Thyroid gland (tissue), 4 donors: ENCODE measurements at regions not wholly inside any gene's neighbourhood (a gene's known extent, or its start where the extent isn't known, plus 50 kb on each side); places are given as distances from the start of the nearest gene placed in this dataset.

Experiments used
- DNase-seq, 2 donors: peaks; one replicate each; pipeline ENCODE4 v3.0.0-alpha.2; 2019
- H3K27ac ChIP-seq, 3 donors: fragments of 200-600 bp; sonication (generic); 1 replicate in 2 of 3; 2 replicates in 1 of 3; pipeline ENCODE4 v1.5.1; 2016 to 2019; ENCODE audit warnings: mild to moderate bottlenecking in 1 of 3, moderate library complexity in 1 of 3
- H3K27me3 ChIP-seq: fragments of 200-600 bp; sonication (generic); one replicate; pipeline ENCODE4 v1.5.1; 2019
- H3K36me3 ChIP-seq, 2 donors: fragments of 200-600 bp; sonication (generic); one replicate each; pipeline ENCODE4 v1.5.1; 2016 to 2019
- H3K4me1 ChIP-seq, 2 donors: fragments of 200-600 bp; sonication (generic); one replicate each; pipeline ENCODE4 v1.5.1; 2017 to 2019
- H3K4me3 ChIP-seq, 3 donors: fragments of 200-600 bp; sonication (generic); replicated peaks in 1 of 3; 1 replicate in 2 of 3; 2 replicates in 1 of 3; pipeline ENCODE4 v1.5.1; 2016; ENCODE audit warnings: mild to moderate bottlenecking in 1 of 3
- H3K9me3 ChIP-seq: fragments of 200-600 bp; sonication (generic); one replicate; pipeline ENCODE4 v1.5.1; 2017
- CTCF ChIP-seq, 6 experiments: fragments of 200-600 bp in 3 of 6; fragments of 450-650 bp in 3 of 6; sonication (generic) in 3 of 6; IDR thresholded peaks; one replicate each; pipeline ENCODE4 v1.5.1; 2016 to 2019; ENCODE audit warnings: antibody characterized with exemption in 6 of 6, mild to moderate bottlenecking in 2 of 6, inconsistent platforms in 1 of 6, moderate library complexity in 1 of 6
- POLR2A ChIP-seq, 2 donors: fragments of 450-650 bp; IDR thresholded peaks; one replicate each; pipeline ENCODE4 v1.6.1; 2017; ENCODE audit warnings: antibody characterized with exemption in 2 of 2, mild to moderate bottlenecking in 2 of 2, moderate library complexity in 1 of 2
- WGBS, 2 donors: methylation state at CpG; one replicate each; pipeline ENCODE4 v1.1.5; 2017; 5-methylcytosine and 5-hydroxymethylcytosine counted together
- intact Hi-C: fragments of 100-400 bp; cut with DNase I; formaldehyde crosslinking; loops from one replicate; pipeline ENCODE4 v1.15.1; 2023

GRCh38 chr18:78758496-78758895 lies 221.1 kb upstream of the SALL3 start:
- 84 to 85% methylated on average over 9 of the region's 9 CpGs for WGBS, 2 donors
- intact Hi-C loops: no loop called here
- TF ChIP-seq POLR2A (IDR thresholded peaks at IDR 0.05) (no peak), CTCF (IDR thresholded peaks at IDR 0.05) (no peak)
- Histone ChIP-seq H3K9me3 (no peaks in the 10 kb centered on the region), H3K36me3 (no peaks in the 10 kb centered on the region), H3K4me1 (no peaks in the 10 kb centered on the region), H3K27me3 (no peaks in the 10 kb centered on the region), H3K4me3 (no peak overlapping the region), H3K27ac (no peak overlapping the region)
- no peak for DNase-seq

- intact Hi-C loops: no loop called here
- H3K9me3 ChIP-seq: no peaks in the 10 kb centered on the region
- H3K4me3 ChIP-seq: no peak overlapping the region
- WGBS, 2 donors: 89 to 94% methylated on average over 8 of the region's 8 CpGs
- no peaks in the 10 kb centered on the region for H3K4me1 ChIP-seq
- no peak for DNase-seq
- no peaks in the 10 kb centered on the region for H3K36me3 ChIP-seq
- TF ChIP-seq CTCF (IDR thresholded peaks at IDR 0.05) (no peak), POLR2A (IDR thresholded peaks at IDR 0.05) (no peak)
- no peaks in the 10 kb centered on the region for H3K27me3 ChIP-seq
- no peak overlapping the region for H3K27ac ChIP-seq
Observed at GRCh38 chr18:78762753-78763152, 216.9 kb upstream of the SALL3 start.

GRCh38 chr18:78764544-78764943 lies 215.1 kb upstream of the SALL3 start:
- DNase-seq: no peak
- Histone ChIP-seq H3K9me3 (no peaks in the 10 kb centered on the region), H3K27me3 (no peaks in the 10 kb centered on the region), H3K27ac (no peak overlapping the region), H3K4me1 (no peaks in the 10 kb centered on the region), H3K4me3 (no peak overlapping the region), H3K36me3 (no peaks in the 10 kb centered on the region)
- intact Hi-C loops: no loop called here
- 86 to 87% methylated on average over 8 to 10 of the region's 10 CpGs for WGBS, 2 donors
- TF ChIP-seq CTCF (IDR thresholded peaks at IDR 0.05) (no peak), POLR2A (IDR thresholded peaks at IDR 0.05) (no peak)

- H3K27ac ChIP-seq: no peak overlapping the region
- H3K4me3 ChIP-seq: no peak overlapping the region
- H3K9me3 ChIP-seq: no peaks in the 10 kb centered on the region
- TF ChIP-seq POLR2A (IDR thresholded peaks at IDR 0.05) (no peak), CTCF (IDR thresholded peaks at IDR 0.05) (no peak)
- WGBS, 2 donors: 78 to 89% methylated on average over 12 of the region's 12 CpGs
- H3K4me1 ChIP-seq: no peaks in the 10 kb centered on the region
- intact Hi-C loops: no loop called here
- no peak for DNase-seq
- no peaks in the 10 kb centered on the region for H3K36me3 ChIP-seq
- H3K27me3 ChIP-seq: no peaks in the 10 kb centered on the region
Observed at GRCh38 chr18:78765142-78765541, 214.5 kb upstream of the SALL3 start.

GRCh38 chr18:78765637-78766281 lies 213.9 kb upstream of the SALL3 start:
- no peak for DNase-seq
- no peak overlapping the region for H3K27ac ChIP-seq
- intact Hi-C loops: no loop called here
- H3K27me3 ChIP-seq: no peaks in the 10 kb centered on the region
- TF ChIP-seq POLR2A (IDR thresholded peaks at IDR 0.05) (no peak), CTCF (IDR thresholded peaks at IDR 0.05) (no peak)
- no peak overlapping the region for H3K4me3 ChIP-seq
- H3K36me3 ChIP-seq: no peaks in the 10 kb centered on the region
- no peaks in the 10 kb centered on the region for H3K4me1 ChIP-seq
- WGBS, 2 donors: 83 to 87% methylated on average over 21 to 23 of the region's 23 CpGs
- H3K9me3 ChIP-seq: no peaks in the 10 kb centered on the region
